Endodermal cell (in vitro differentiated cells): ENCODE measurements at regions not wholly inside any gene's neighbourhood (a gene's known extent, or its start where the extent isn't known, plus 50 kb on each side); places are given as distances from the start of the nearest gene placed in this dataset.

ENCODE experiments used
- DNase-seq: peaks from one replicate; pipeline ENCODE4 v3.0.0-alpha.2; 2017
- H3K27ac ChIP-seq: 2 replicates; pipeline ENCODE4 v1.5.1; 2013; ENCODE audit warnings: mild to moderate bottlenecking, low read depth, low read length, moderate library complexity
- H3K27me3 ChIP-seq: 2 replicates; pipeline ENCODE4 v1.6.1; 2013; ENCODE audit warnings: mild to moderate bottlenecking, low read length, moderate library complexity; ENCODE audit not compliant: insufficient read depth, control insufficient read depth, poor library complexity, severe bottlenecking
- H3K36me3 ChIP-seq: 2 replicates; pipeline ENCODE4 v1.7.0; 2013; ENCODE audit warnings: mild to moderate bottlenecking, low read length, moderate library complexity; ENCODE audit not compliant: control insufficient read depth, insufficient read depth
- H3K4me1 ChIP-seq: one replicate; pipeline ENCODE4 v1.7.0; 2013; ENCODE audit warnings: low read length; ENCODE audit not compliant: control insufficient read depth, insufficient read depth
- H3K4me3 ChIP-seq: 2 replicates; pipeline ENCODE4 v1.5.1; 2013; ENCODE audit warnings: mild to moderate bottlenecking, low read length, moderate library complexity
- H3K9ac ChIP-seq: 2 replicates; pipeline ENCODE4 v1.6.1; 2013; ENCODE audit warnings: mild to moderate bottlenecking, low read length, moderate library complexity; ENCODE audit not compliant: poor library complexity, severe bottlenecking; ENCODE audit errors: extremely low read depth
- H3K9me3 ChIP-seq: 2 replicates; pipeline ENCODE4 v1.6.1; 2013; ENCODE audit warnings: mild to moderate bottlenecking, low read length, moderate library complexity; ENCODE audit not compliant: control insufficient read depth
- H3K27ac Mint-ChIP-seq: 2 replicates; pipeline ENCODE4 v1.8.0; 2020; ENCODE audit warnings: mixed read lengths
- H3K27me3 Mint-ChIP-seq: 2 replicates; pipeline ENCODE4 v1.8.0; 2021; ENCODE audit warnings: mild to moderate bottlenecking, mixed read lengths; ENCODE audit not compliant: insufficient read depth
- H3K36me3 Mint-ChIP-seq: 2 replicates; pipeline ENCODE4 v1.8.0; 2020; ENCODE audit warnings: low read depth, mixed read lengths
- H3K4me1 Mint-ChIP-seq: 2 replicates; pipeline ENCODE4 v1.8.0; 2020; ENCODE audit warnings: mixed read lengths
- H3K4me3 Mint-ChIP-seq: 2 replicates; pipeline ENCODE4 v1.8.0; 2020; ENCODE audit warnings: mild to moderate bottlenecking, moderate library complexity, mixed read lengths
- H3K9me3 Mint-ChIP-seq: 2 replicates; pipeline ENCODE4 v1.8.0; 2020; ENCODE audit warnings: mild to moderate bottlenecking, mixed read lengths
- CTCF ChIP-seq: fragments of 200-600 bp; sonication (generic); conservative IDR thresholded peaks from 2 replicates; pipeline ENCODE4 v1.5.0; 2021; ENCODE audit warnings: antibody characterized with exemption, mild to moderate bottlenecking
- WGBS, 2 experiments: methylation state at CpG; one replicate each; pipeline versions ENCODE4 v1.1.5 to v1.1.7; 2013; ENCODE audit warnings: missing lambda C conversion rate in 2 of 2, mixed read lengths in 1 of 2; ENCODE audit not compliant: insufficient coverage in 1 of 2, insufficient read length in 1 of 2; 5-methylcytosine and 5-hydroxymethylcytosine counted together

- 79 to 86% methylated on average over 4 to 7 of the region's 7 CpGs for WGBS, 2 experiments
- TF ChIP-seq CTCF, result no peak
- no peak overlapping the region for H3K27ac Mint-ChIP-seq
- H3K27ac ChIP-seq, result no peak overlapping the region
- H3K9me3 ChIP-seq, result no peaks in the 10 kb centered on the region
- no peak overlapping the region for H3K4me3 ChIP-seq
- no peaks in the 10 kb centered on the region for H3K4me1 ChIP-seq
- no peak for DNase-seq
- no peak overlapping the region for H3K9ac ChIP-seq
- no peaks in the 10 kb centered on the region for H3K36me3 ChIP-seq
- H3K36me3 Mint-ChIP-seq, result no peaks in the 10 kb centered on the region
- H3K27me3 Mint-ChIP-seq, result peaks cover 42% of the 10 kb centered on the region
- no peak overlapping the region for H3K4me3 Mint-ChIP-seq
- H3K9me3 Mint-ChIP-seq, result no peaks in the 10 kb centered on the region
- peaks cover 29% of the 10 kb centered on the region for H3K27me3 ChIP-seq
- H3K4me1 Mint-ChIP-seq, result peaks cover 16% of the 10 kb centered on the region
Observed at GRCh38 chr10:42937048-42937447, 139.8 kb upstream of the RET start.

- no peaks in the 10 kb centered on the region for H3K36me3 ChIP-seq
- no peak for TF ChIP-seq CTCF
- H3K9ac ChIP-seq, result no peak overlapping the region
- DNase-seq, result no peak
- no peaks in the 10 kb centered on the region for H3K4me1 ChIP-seq
- no peaks in the 10 kb centered on the region for H3K9me3 ChIP-seq
- Mint-ChIP-seq H3K4me3 (no peak overlapping the region), H3K27me3 (peaks cover 38% of the 10 kb centered on the region), H3K27ac (no peak overlapping the region), H3K4me1 (peaks cover 14% of the 10 kb centered on the region), H3K36me3 (no peaks in the 10 kb centered on the region), H3K9me3 (no peaks in the 10 kb centered on the region)
- 93 to 99% methylated on average over 6 to 8 of the region's 8 CpGs for WGBS, 2 experiments
- no peak overlapping the region for H3K27ac ChIP-seq
- no peak overlapping the region for H3K4me3 ChIP-seq
- H3K27me3 ChIP-seq, result peaks cover 29% of the 10 kb centered on the region
Observed at GRCh38 chr10:42937649-42938180, 139.2 kb upstream of the RET start.

- H3K9me3 Mint-ChIP-seq, result no peaks in the 10 kb centered on the region
- WGBS, 2 experiments, result 92 to 95% methylated on average over 5 to 8 of the region's 8 CpGs
Observed at GRCh38 chr10:42938351-42938750, 138.5 kb upstream of the RET start.

More at GRCh38 chr10:42938351-42938750, 138.5 kb upstream of the RET start:
- Histone ChIP-seq H3K27me3 (peaks cover 24% of the 10 kb centered on the region), H3K9me3 (no peaks in the 10 kb centered on the region), H3K4me1 (no peaks in the 10 kb centered on the region), H3K4me3 (no peak overlapping the region), H3K36me3 (no peaks in the 10 kb centered on the region), H3K9ac (no peak overlapping the region), H3K27ac (no peak overlapping the region)
- no peaks in the 10 kb centered on the region for H3K36me3 Mint-ChIP-seq
- H3K4me3 Mint-ChIP-seq, result no peak overlapping the region
- no peak overlapping the region for H3K27ac Mint-ChIP-seq
- no peak for TF ChIP-seq CTCF
- peaks cover 14% of the 10 kb centered on the region for H3K4me1 Mint-ChIP-seq
- no peak for DNase-seq
- peaks cover 32% of the 10 kb centered on the region for H3K27me3 Mint-ChIP-seq
